HepG2 (cell line): ENCODE measurements at regions not wholly inside any gene's neighbourhood (a gene's known extent, or its start where the extent isn't known, plus 50 kb on each side); places are given as distances from the start of the nearest gene placed in this dataset.

Experiments used
- ADNP ChIP-seq: sonication (generic); formaldehyde crosslinking; IDR thresholded peaks from 2 replicates; pipeline ENCODE4 v1.4.0; 2020; ENCODE audit warnings: missing genetic modification reagents
- BRCA1 ChIP-seq: sonication (generic); formaldehyde crosslinking; IDR thresholded peaks from 2 replicates; pipeline ENCODE4 v1.4.0; 2020; ENCODE audit warnings: missing genetic modification reagents
- HIVEP1 ChIP-seq: sonication (generic); formaldehyde crosslinking; IDR thresholded peaks from 2 replicates; pipeline ENCODE4 v1.4.0; 2020; ENCODE audit warnings: mild to moderate bottlenecking, missing genetic modification reagents
- NFKB2 ChIP-seq: sonication (generic); formaldehyde crosslinking; IDR thresholded peaks from 2 replicates; pipeline ENCODE4 v1.4.0; 2020; ENCODE audit warnings: missing genetic modification reagents, borderline replicate concordance
- PRPF4 ChIP-seq: fragments of 200-400 bp; formaldehyde crosslinking; IDR thresholded peaks from 2 replicates; pipeline ENCODE4 v1.6.1; 2016; ENCODE audit warnings: low read length, low read depth; ENCODE audit not compliant: poor library complexity, severe bottlenecking
- REPIN1 ChIP-seq: sonication (generic); formaldehyde crosslinking; IDR thresholded peaks from 2 replicates; pipeline ENCODE4 v1.8.0; 2022; ENCODE audit warnings: missing genetic modification reagents, low read depth, mild to moderate bottlenecking, borderline replicate concordance
- TCF7L2 ChIP-seq: IDR thresholded peaks from 2 replicates; pipeline ENCODE4 v1.6.1; 2011; ENCODE audit warnings: mild to moderate bottlenecking, low read depth, low read length, moderate library complexity
- ZNF614 ChIP-seq: IDR thresholded peaks from 2 replicates; pipeline ENCODE4 v1.6.1; 2018; ENCODE audit warnings: missing biosample characterization, missing genetic modification reagents, inconsistent platforms, borderline replicate concordance
- TF ChIP-seq, protein P1 (sequence below): IDR thresholded peaks from 2 replicates; pipeline ENCODE4 v1.6.1; 2012; ENCODE audit warnings: inconsistent platforms
- TF ChIP-seq, protein P2 (sequence below): sonication (generic); formaldehyde crosslinking; IDR thresholded peaks from 2 replicates; pipeline ENCODE4 v1.9.0; 2021; ENCODE audit warnings: missing genetic modification reagents, borderline replicate concordance
- TF ChIP-seq, protein P3 (sequence below): sonication (generic); formaldehyde crosslinking; IDR thresholded peaks from 2 replicates; pipeline ENCODE4 v1.4.0; 2020; ENCODE audit warnings: missing genetic modification reagents, mild to moderate bottlenecking, borderline replicate concordance

DNA sequence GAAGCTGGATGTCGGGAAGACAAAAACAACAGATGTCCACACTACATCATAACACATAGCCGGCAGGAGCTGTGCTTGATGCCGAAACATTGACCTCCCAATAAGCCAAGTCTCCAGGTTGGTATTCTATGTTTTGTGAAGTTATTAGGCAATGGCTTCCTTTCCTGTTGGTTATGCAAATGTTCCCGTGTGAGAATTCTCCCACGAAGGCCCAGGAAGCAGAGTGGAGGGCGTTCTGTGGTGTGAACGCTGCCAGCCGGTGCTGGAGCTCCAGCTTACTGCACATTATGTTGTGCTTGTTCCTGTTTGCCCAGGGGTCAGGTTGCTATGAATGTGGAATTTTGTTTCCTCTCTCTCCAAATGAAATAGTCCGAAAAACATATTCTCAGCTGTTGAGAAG, 156.4 kb upstream of the HMGA2 start:
- TF ChIP-seq TCF7L2 (no peak), ZNF614 (CRISPR knock-in tag) (no peak), HIVEP1 (no peak), ADNP (no peak), REPIN1 (CRISPR knock-in tag) (no peak), BRCA1 (CRISPR knock-in tag) (no peak), PRPF4 (no peak), NFKB2 (no peak)
- TF ChIP-seq, protein P1, sequence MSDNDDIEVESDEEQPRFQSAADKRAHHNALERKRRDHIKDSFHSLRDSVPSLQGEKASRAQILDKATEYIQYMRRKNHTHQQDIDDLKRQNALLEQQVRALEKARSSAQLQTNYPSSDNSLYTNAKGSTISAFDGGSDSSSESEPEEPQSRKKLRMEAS: no peak
- TF ChIP-seq, protein P2, sequence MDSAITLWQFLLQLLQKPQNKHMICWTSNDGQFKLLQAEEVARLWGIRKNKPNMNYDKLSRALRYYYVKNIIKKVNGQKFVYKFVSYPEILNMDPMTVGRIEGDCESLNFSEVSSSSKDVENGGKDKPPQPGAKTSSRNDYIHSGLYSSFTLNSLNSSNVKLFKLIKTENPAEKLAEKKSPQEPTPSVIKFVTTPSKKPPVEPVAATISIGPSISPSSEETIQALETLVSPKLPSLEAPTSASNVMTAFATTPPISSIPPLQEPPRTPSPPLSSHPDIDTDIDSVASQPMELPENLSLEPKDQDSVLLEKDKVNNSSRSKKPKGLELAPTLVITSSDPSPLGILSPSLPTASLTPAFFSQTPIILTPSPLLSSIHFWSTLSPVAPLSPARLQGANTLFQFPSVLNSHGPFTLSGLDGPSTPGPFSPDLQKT (CRISPR knock-in tag): no peak
- TF ChIP-seq, protein P3, sequence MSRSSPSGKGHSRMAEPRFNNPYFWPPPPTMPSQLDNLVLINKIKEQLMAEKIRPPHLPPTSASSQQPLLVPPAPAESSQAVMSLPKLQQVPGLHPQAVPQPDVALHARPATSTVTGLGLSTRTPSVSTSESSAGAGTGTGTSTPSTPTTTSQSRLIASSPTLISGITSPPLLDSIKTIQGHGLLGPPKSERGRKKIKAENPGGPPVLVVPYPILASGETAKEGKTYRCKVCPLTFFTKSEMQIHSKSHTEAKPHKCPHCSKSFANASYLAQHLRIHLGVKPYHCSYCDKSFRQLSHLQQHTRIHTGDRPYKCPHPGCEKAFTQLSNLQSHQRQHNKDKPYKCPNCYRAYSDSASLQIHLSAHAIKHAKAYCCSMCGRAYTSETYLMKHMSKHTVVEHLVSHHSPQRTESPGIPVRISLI: no peak
